NCI-H2029 (cell line): ENCODE measurements at regions not wholly inside any gene's neighbourhood (a gene's known extent, or its start where the extent isn't known, plus 50 kb on each side); places are given as distances from the start of the nearest gene placed in this dataset.

Source experiments
- DNase-seq: peaks from one replicate; lab custom pipeline; 2025; lab: John Stamatoyannopoulos, UW

DNA sequence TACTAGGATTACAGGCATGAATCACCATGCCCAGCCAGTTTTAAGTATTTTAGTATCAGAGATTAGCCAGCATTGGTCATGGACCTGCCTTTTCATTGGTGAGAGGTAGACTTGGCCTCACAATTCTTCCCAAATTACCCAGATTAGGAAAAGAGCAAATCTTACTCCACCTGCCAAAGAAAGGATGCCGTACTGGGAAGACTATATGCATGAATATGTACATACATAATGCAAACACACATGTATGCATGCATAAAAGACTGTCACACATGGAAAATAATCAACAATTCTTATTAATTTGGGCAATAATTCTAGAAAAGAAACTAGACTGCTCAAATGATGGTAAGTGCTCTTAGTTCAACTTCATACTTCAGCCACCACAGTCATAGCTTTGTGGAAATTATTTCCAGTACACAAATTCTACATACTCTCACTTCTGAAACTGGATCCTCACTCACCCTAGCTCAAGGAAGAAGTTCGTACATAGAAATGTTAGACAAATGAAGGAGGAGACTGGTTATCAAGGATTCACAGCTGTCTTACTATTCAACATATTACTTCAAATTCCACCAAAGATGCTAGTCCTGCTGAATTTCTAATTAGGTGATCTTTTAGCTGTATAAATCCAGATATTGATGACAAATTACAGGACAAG is 73.7 kb downstream of the MINAR2 start:
- DNase-seq, result no peak

- DNase-seq, result no peak
Measured at GRCh38 chr5:129830288-129830687, 74.0 kb upstream of the CHSY3 start.

DNA sequence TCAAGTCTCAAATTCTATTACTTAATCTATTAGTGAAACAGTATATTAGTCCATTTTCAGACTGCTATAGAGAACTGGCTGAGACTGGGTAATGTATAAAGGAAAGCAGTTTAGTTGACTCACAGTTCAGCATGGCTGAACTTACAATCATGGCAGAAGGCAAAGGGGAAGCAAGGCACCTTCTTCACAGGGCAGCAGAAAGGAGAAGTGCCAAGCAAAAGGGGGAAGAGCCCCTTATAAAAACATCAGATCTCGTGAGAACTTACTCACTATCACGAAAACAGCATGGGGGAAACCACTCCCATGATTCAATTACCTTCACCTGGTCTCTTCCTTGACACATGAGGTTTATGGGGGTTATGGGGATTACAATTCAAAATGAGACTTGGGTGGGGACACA is 67.9 kb upstream of the CHSY3 start:
- no peak for DNase-seq

DNA sequence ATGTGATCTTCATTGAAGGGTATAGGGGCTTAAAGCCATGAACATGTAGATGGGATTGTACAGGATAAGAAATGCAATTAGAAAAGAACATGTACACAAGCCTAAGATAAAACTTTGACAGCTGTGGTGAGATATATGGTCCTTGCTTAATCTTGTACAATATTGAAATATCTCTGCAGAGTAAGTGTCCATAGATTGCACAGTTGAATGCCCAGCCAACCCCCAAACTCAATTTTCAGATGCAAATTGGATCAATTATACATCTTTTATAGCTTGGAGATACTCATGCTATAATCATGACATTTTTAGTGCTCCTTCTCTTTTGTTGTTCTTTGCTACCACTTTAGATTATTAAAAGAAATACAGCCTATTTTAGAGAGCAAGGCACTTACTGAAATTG is 59.5 kb upstream of the CHSY3 start:
- DNase-seq, result no peak

GRCh38 chr5:129852747-129853352 is 51.4 kb upstream of the CHSY3 start:
- peak; percentile 39 for DNase-seq

DNA sequence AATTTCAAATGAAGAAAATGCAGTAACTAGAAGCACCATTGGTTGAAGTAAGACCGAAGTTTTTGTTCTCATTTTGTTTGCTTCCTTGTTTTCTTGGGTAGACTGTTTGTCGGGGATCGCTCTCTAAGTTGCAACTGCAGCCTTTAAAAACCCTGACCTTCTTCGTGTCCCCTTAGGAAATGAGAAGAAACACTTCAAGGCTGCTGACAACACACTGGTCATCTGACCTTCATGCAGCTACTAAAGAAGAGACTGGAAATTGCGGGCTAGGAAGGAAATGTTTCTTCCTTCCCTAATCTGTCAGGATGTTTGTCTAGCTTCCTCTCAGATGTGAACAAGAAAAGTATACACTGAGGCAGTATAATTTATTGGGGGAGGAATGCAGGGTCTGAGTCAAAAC is 50.7 kb upstream of the CHSY3 start:
- DNase-seq, result no peak
